NCI-H460 (cell line): ENCODE measurements at regions not wholly inside any gene's neighbourhood (a gene's known extent, or its start where the extent isn't known, plus 50 kb on each side); places are given as distances from the start of the nearest gene placed in this dataset.
"Not testable (repeated sequence)": the region's sequence is repeated elsewhere in the genome, so short reads cannot be mapped to it uniquely, and the experiment has no call there.

ENCODE experiments used
- DNase-seq: peaks from one replicate; pipeline ENCODE4 v3.0.0-alpha.2; 2016; ENCODE audit warnings: low read depth; ENCODE audit errors: extremely low read depth

GRCh38 chr6:134537765-134538164 is 219.9 kb upstream of the SGK1 start:
- not testable (repeated sequence) for DNase-seq

- peak; percentile 29 for DNase-seq
These were observed 219.2 kb upstream of the SGK1 start for GRCh38 chr6:134537146-134537555.

GRCh38 chr6:134535831-134536230 is 217.9 kb upstream of the SGK1 start:
- no peak for DNase-seq

GRCh38 chr6:134534708-134535149 is 216.8 kb upstream of the SGK1 start:
- DNase-seq, result no peak

GRCh38 chr6:134533991-134534390 is 216.1 kb upstream of the SGK1 start:
- no peak for DNase-seq

GRCh38 chr6:134532694-134533624 is 215.0 kb upstream of the SGK1 start:
- DNase-seq, result no peak

GRCh38 chr6:134531611-134532010 is 213.7 kb upstream of the SGK1 start:
- DNase-seq, result no peak

- no peak for DNase-seq
These were observed 213.3 kb upstream of the SGK1 start for GRCh38 chr6:134531188-134531551.

- DNase-seq, result peak; percentile 51
These were observed 212.0 kb upstream of the SGK1 start for GRCh38 chr6:134529921-134530320.

GRCh38 chr6:134529305-134529704 is 211.4 kb upstream of the SGK1 start:
- no peak for DNase-seq

- DNase-seq, result no peak
These were observed 209.3 kb upstream of the SGK1 start for GRCh38 chr6:134527108-134527787.

GRCh38 chr6:134525190-134525868 is 207.4 kb upstream of the SGK1 start:
- DNase-seq, result no peak

- DNase-seq, result no peak
These were observed 206.2 kb upstream of the SGK1 start for GRCh38 chr6:134523903-134524650.

GRCh38 chr6:134523051-134523450 is 205.1 kb upstream of the SGK1 start:
- DNase-seq, result no peak

- no peak for DNase-seq
These were observed 203.2 kb upstream of the SGK1 start for GRCh38 chr6:134521116-134521501.

- no peak for DNase-seq
These were observed 202.5 kb upstream of the SGK1 start for GRCh38 chr6:134520181-134521115.

- DNase-seq, result no peak
These were observed 201.6 kb upstream of the SGK1 start for GRCh38 chr6:134519465-134519864.

- no peak for DNase-seq
These were observed 200.0 kb upstream of the SGK1 start for GRCh38 chr6:134517868-134518267.

GRCh38 chr6:134517145-134517658 is 199.3 kb upstream of the SGK1 start:
- DNase-seq, result peak; percentile 78
